Activated CD8-positive, alpha-beta memory T cell treated with anti-CD3 and anti-CD28 coated beads for 48 hours (primary cell): ENCODE measurements at regions not wholly inside any gene's neighbourhood (a gene's known extent, or its start where the extent isn't known, plus 50 kb on each side); places are given as distances from the start of the nearest gene placed in this dataset.
"Not testable (repeated sequence)": the region's sequence is repeated elsewhere in the genome, so short reads cannot be mapped to it uniquely, and the experiment has no call there.

Experiments used
- DNase-seq, 3 experiments: peaks; one replicate each; pipeline ENCODE4 v3.0.0-alpha.2; 2020; ENCODE audit warnings: low read depth in 2 of 3, low spot score in 2 of 3

DNA sequence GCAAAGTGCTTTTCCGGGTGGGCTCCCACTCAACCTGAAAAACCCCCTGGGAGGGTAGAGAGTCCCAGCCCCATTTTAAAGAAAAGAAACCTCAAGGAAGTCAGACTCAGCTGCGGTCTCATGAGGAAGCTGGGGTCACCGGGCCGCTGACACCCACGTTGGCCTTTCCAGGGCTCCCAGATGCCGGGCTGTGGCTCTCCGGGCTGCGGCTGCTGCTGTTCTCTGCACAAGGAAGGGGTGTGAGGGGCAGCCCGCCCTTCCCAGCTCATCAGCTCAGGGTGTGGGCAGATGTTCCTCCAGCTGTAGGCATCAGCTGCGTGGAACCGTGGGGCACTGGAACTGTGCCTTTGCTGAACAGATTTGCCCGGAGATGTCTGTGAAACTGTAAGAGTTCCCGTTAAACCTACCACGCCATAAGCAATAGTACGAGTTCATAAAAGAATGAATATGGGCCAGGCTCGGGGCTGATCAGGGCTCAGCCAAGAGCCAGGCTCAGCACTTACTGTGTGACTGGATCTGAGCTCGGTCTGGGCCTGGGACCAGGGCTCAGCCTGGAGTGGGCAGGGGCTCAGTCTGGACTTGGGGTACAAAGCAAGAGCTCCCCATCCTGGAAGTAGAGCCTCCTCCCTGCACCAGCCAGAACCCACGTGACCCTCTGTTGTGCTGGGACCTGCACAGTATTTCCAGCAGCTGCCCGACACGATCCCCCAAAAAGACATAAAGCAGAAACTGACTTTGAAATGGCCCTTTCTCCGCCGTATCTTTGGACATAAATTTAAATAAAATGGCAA, 130.2 kb upstream of the PPP1R26 start:
- no peak for DNase-seq

DNA sequence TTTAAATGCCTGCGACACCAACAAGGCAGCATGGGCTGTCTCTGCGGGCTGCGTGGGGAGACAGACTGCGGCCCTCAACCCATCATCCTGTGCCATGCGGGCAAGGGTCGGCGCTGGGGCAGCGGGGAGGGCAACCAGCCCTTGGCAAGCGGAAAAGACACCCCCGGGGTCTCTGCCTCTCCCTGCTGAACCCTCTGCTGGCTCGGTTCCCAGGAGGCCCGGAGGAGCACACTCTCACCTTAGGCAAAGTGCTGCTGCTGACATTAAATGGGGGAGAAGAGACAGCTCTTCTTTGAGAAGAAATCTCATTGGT, 129.6 kb upstream of the PPP1R26 start:
- no peak for DNase-seq

DNA sequence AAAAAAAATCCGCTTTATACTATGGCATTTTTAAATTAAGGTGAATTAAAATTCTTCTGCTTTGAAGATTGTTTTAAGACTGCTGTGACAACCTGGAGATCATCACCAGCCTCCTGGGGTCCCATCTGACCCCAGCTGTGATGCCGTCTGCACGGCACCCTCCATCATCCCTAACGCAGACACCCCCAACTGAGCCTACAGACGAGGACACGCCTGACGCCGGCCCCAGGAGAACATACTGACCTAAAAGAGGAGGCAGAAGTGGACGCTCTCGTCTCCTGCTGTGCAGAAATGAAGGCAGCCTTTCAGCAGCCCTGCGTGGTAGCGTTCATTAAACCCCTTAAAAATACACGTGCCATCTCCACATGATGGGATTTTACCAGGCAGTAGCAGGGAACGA, 125.6 kb upstream of the PPP1R26 start:
- DNase-seq: no peak

GRCh38 chr9:135355521-135356011, 124.0 kb upstream of the PPP1R26 start:
- DNase-seq: no peak

DNA sequence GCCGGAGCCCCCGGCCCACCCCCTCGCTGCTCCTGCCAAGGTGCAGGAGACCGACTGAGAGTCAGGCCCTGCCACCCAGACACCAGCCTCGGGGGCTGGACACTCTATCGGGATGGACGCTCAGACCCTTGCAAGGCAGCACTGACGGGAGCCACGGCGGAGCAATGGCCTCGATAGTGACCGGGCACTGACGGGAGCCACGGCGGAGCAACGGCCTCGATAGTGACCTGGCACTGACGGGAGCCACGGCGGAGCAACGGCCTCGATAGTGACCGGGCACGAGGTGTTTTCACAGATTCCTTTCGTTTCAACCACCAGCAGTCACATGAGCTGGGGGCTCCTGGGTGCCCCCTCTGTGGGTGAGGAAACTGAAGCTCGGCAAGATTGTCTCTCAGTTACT, 123.6 kb upstream of the PPP1R26 start:
- DNase-seq: no peak

- no peak for DNase-seq
Observed at GRCh38 chr9:135356796-135357195, 122.8 kb upstream of the PPP1R26 start.

DNA sequence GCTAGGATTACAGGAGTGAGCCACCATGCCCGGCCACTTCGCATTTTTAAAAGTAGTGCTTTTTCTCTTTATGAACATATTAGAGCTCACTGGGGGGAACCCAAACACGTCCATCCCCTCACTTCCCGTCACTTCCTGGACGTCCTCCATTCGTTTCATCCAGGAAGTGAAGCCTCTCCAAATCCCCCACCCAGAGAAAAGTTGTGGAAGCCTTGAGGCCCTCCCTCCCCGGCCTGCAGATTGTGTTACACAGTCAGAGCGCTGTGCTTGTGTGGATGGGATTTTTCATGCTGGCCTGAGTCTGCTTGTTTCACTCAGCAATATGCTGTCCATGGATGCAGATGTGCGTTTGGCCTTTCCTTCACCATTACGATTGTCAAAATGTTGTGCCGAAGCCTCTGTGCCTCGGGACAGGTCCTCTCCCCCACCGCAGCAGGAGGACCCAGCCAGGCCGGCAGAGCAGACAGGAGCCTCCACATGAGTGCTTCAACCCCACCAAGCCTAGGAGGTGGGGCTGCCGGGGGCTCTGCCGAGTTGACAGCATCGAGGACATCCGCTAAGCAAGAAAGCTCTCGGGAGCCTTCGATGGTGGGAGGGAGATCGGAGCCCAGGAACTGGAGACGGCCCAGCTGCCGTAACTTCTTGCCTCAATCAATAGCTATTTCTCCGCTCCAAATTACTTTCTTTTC, 121.6 kb upstream of the PPP1R26 start:
- DNase-seq: no peak

- DNase-seq: no peak
Observed at GRCh38 chr9:135358552-135358940, 121.0 kb upstream of the PPP1R26 start.

- DNase-seq: no peak
Observed at GRCh38 chr9:135359764-135360163, 119.8 kb upstream of the PPP1R26 start.

GRCh38 chr9:135360617-135361016, 119.0 kb upstream of the PPP1R26 start:
- DNase-seq: no peak

DNA sequence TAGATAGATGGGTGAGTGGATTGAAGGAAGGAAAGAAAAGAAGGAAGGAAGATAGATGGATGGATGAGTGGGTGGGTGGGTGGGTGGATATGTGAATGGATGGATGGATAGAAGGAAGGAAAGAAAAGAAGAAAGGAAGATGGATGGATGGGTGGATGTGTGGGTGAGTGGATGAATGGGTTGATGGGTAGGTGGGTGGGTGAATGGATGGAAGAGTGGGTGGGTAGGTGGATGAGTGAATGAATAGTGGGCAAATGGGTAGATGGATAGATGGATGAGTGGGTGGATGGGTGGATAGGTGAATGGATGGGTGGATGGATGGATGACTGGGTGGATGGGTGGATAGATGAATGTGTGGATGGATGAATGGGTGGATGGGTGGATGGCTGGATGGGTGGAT, 117.9 kb upstream of the PPP1R26 start:
- DNase-seq: not testable (repeated sequence)

DNA sequence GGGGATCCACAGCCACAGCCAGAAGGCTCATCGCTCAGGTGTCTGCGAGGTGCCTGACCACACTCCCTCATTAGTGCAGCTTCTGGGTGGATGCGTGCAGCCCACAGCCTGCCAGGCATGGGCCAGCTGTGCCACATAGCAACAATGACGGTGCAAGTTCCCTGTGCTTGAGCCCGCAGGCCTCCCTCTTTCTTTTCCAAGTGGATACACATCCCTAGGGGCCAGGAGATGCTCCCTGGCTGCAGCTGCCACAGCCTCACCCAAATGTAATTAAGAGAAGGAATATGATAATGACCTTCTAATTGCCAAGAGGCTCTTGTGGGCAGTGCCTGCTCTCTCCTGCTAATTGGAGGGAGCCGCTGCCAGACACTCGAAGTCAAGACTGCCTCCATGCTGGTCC, 116.0 kb upstream of the PPP1R26 start:
- DNase-seq: no peak

DNA sequence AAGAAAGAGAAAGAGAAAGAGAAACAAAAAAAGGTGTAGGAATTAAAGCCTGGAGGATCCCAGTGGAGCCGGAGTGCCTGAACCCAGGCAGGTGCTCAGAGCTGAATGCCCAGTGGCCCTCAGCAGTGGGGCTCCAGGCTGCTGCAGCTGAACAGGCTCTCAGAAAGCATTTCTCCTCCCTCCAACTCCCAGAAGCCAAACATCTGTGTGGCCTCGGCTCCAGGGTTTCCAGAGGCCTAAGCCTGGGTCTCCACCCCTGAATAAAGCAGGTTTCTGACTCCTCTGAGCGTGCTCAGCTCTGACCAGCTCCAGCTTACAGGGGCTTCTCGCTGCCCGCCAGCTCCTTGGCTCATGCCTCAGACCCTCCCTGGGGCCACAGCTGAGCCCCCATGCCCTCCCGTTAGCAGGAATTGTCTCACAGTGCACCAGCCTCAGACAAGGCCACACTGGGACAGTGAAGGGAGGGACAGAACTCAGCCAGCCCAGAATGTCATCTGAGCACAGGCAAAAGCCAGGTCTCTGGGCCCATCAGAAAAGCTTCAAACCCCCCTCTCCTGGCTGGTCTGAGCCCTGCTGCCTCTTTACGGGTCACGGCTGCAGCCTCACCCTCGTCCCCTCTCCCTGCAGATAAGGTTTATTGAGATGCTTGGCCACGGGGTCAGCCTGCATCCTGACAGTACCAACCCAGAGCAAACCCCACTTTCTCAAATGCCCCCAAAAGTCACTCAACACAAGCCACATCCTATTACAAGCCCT, 114.4 kb upstream of the PPP1R26 start:
- DNase-seq: no peak

- DNase-seq: no peak
Observed at GRCh38 chr9:135366104-135366503, 113.5 kb upstream of the PPP1R26 start.

DNA sequence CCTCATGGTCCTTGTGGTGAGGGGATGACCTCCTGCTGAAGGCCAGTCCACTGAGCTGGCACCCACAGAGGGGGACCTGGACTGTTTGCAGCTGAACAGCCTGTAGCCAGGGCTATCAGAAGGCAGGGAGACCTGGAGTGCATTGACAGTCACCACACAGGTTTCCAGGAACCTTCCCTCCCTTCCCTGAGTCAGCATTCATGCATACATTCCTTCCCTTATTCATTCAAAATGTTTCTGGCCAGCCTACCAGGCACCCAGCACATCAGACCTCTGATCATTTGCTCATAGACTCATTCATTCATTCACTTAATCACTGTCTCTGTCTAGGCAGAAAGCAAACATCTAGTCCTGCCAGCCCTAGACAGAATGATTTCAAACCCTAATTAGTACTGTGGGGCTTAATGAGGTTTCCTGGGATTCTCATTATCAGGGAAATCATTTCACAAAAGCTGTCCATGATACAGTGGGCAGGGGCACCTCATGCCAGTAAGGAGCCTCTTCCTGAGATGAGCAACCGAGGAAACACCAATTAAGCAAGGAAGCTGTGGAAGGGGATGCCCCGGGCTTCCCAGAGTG, 110.1 kb upstream of the PPP1R26 start:
- no peak for DNase-seq

- no peak for DNase-seq
Observed at GRCh38 chr9:135370411-135371375, 108.9 kb upstream of the PPP1R26 start.

- no peak for DNase-seq
Observed at GRCh38 chr9:135371535-135371934, 108.0 kb upstream of the PPP1R26 start.

GRCh38 chr9:135372036-135372435, 107.5 kb upstream of the PPP1R26 start:
- no peak for DNase-seq

GRCh38 chr9:135372501-135373008, 107.0 kb upstream of the PPP1R26 start:
- no peak for DNase-seq

- DNase-seq: no peak
Observed at GRCh38 chr9:135373151-135373685, 106.4 kb upstream of the PPP1R26 start.
